ENCODE measurements at regions not wholly inside any gene's neighbourhood (a gene's known extent, or its start where the extent isn't known, plus 50 kb on each side); places are given as distances from the start of the nearest gene placed in this dataset.

DNA sequence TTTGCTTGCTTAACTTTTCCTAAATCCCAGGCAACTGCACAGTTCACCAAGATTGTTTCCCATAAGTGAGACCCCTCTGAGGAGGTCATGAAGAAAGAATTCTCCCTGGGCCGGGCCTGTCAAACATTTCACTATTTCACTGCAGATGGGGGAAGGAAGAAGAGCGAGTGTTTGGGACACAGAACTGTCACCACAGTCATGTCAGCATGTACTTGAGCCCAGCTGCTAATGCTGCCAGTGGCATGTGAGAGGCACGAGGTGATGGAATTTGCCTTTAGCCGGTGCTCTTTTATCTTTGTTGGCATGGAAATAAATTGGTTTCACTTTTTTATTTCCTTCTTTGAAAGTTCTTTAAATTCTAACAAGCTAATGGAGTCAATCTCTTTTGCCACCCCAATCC lies 277.9 kb upstream of the GADL1 start:
- Histone ChIP-seq H3K27me3 (no peaks in the 10 kb centered on the region), H3K36me3 (replicated peaks; ENCODE audit: insufficient read depth, low read depth) (no peaks in the 10 kb centered on the region), H3K27ac (no peak overlapping the region), H3K4me1 (ENCODE audit: insufficient read depth) (no peaks in the 10 kb centered on the region), H3K9me3 (ENCODE audit: low read depth) (no peaks in the 10 kb centered on the region), H2AFZ (no peak overlapping the region), H3K9me2 (replicated peaks; ENCODE audit: insufficient read depth) (no peaks in the 10 kb centered on the region), H3K4me2 (no peak overlapping the region), H4K20me1 (ENCODE audit: insufficient read depth, poor library complexity, severe bottlenecking) (no peaks in the 10 kb centered on the region), H3K4me3 (no peak overlapping the region), H3K79me2 (no peaks in the 10 kb centered on the region)
- WGBS (ENCODE audit: low lambda C conversion rate, missing lambda C conversion rate) = 50% methylated on average over 4 of the region's 4 CpGs
- no peak for DNase-seq (ENCODE audit: low spot score)
- TF ChIP-seq, protein P1, sequence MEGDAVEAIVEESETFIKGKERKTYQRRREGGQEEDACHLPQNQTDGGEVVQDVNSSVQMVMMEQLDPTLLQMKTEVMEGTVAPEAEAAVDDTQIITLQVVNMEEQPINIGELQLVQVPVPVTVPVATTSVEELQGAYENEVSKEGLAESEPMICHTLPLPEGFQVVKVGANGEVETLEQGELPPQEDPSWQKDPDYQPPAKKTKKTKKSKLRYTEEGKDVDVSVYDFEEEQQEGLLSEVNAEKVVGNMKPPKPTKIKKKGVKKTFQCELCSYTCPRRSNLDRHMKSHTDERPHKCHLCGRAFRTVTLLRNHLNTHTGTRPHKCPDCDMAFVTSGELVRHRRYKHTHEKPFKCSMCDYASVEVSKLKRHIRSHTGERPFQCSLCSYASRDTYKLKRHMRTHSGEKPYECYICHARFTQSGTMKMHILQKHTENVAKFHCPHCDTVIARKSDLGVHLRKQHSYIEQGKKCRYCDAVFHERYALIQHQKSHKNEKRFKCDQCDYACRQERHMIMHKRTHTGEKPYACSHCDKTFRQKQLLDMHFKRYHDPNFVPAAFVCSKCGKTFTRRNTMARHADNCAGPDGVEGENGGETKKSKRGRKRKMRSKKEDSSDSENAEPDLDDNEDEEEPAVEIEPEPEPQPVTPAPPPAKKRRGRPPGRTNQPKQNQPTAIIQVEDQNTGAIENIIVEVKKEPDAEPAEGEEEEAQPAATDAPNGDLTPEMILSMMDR (IDR thresholded peaks at IDR 0.05; ENCODE audit: poor library complexity) = no peak
- no peak for TF ChIP-seq EZH2phosphoT487 (IDR thresholded peaks at IDR 0.05; ENCODE audit: low read depth, severe bottlenecking, unreplicated experiment)
- TF ChIP-seq EZH2 (IDR thresholded peaks at IDR 0.05; ENCODE audit: borderline replicate concordance) = no peak

DNA sequence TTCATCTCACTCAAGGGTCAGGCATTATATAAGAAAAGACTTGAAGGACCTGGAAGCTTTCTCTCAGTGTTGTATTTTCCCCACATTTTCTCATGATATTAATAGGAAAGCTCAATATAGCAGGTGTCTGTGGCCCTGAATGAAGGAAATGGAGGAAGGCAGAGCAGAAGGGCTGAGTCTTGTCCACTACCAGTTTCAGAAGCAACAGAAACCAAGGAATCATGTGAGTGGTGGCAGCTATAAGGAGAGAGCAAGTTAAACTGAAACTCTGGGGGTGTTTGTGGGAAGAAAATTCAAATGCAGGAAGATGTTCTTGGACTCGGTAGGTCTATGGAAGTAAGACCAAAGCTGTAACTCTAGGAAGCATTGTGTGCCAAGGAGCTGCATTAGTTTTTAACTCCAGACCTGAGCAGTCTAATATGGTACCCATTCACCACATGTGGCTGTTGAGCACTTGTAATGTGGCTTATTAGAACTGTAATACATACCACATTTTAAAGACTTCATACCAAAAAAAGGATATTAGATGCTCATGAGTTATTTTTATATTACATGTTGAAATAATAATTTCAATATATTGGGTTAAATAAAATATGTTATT lies 278.8 kb upstream of the GADL1 start:
- H3K4me2 ChIP-seq = no peak overlapping the region
- no peak for TF ChIP-seq EZH2 (IDR thresholded peaks at IDR 0.05; ENCODE audit: borderline replicate concordance)
- no peak for TF ChIP-seq EZH2phosphoT487 (IDR thresholded peaks at IDR 0.05; ENCODE audit: low read depth, severe bottlenecking, unreplicated experiment)
- TF ChIP-seq, protein P1 (IDR thresholded peaks at IDR 0.05; ENCODE audit: poor library complexity) = no peak
- 96% methylated on average over 1 of the region's 1 CpG for WGBS (ENCODE audit: low lambda C conversion rate, missing lambda C conversion rate)
- no peaks in the 10 kb centered on the region for H3K4me1 ChIP-seq (ENCODE audit: insufficient read depth)
- H3K79me2 ChIP-seq = no peaks in the 10 kb centered on the region
- no peaks in the 10 kb centered on the region for H3K36me3 ChIP-seq (replicated peaks; ENCODE audit: insufficient read depth, low read depth)
- no peaks in the 10 kb centered on the region for H4K20me1 ChIP-seq (ENCODE audit: insufficient read depth, poor library complexity, severe bottlenecking)
- H3K4me3 ChIP-seq = no peak overlapping the region
- H3K27ac ChIP-seq = no peak overlapping the region
- no peak for DNase-seq (ENCODE audit: low spot score)
- no peaks in the 10 kb centered on the region for H3K9me2 ChIP-seq (replicated peaks; ENCODE audit: insufficient read depth)
- H3K27me3 ChIP-seq = no peaks in the 10 kb centered on the region
- H2AFZ ChIP-seq = no peak overlapping the region
- H3K9me3 ChIP-seq (ENCODE audit: low read depth) = no peaks in the 10 kb centered on the region

DNA sequence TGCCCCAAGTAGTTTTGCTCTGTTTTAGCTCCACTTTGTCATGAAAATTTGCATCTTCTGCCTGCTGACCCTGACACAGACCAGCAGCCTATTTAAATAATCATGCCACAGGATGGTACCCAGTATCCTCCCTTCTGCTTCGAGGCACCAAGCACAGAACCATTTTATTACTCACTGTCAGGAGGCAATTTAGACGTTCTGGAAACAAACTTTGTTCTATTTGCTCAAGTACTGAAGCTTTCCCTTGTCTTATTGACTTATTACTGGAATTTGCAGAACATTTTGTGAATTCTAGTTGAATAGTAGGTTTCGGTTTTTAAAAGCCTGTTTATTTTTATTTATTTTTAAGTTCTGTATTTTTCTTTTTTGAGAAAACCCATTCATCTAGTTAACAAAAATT lies 279.6 kb upstream of the GADL1 start:
- WGBS (ENCODE audit: low lambda C conversion rate, missing lambda C conversion rate) = 26% methylated on average over 3 of the region's 3 CpGs
- no peak for DNase-seq (ENCODE audit: low spot score)
- TF ChIP-seq EZH2 (IDR thresholded peaks at IDR 0.05; ENCODE audit: borderline replicate concordance) (no peak), EZH2phosphoT487 (IDR thresholded peaks at IDR 0.05; ENCODE audit: low read depth, severe bottlenecking, unreplicated experiment) (no peak)
- TF ChIP-seq, protein P1 (IDR thresholded peaks at IDR 0.05; ENCODE audit: poor library complexity) = no peak

More for the DNA sequence above, 279.6 kb upstream of the GADL1 start:
- Histone ChIP-seq H3K9me2 (replicated peaks; ENCODE audit: insufficient read depth) (no peaks in the 10 kb centered on the region), H3K36me3 (replicated peaks; ENCODE audit: insufficient read depth, low read depth) (no peaks in the 10 kb centered on the region), H3K27me3 (no peaks in the 10 kb centered on the region), H3K27ac (no peak overlapping the region), H3K4me1 (ENCODE audit: insufficient read depth) (no peaks in the 10 kb centered on the region), H4K20me1 (ENCODE audit: insufficient read depth, poor library complexity, severe bottlenecking) (no peaks in the 10 kb centered on the region), H2AFZ (no peak overlapping the region), H3K4me3 (no peak overlapping the region), H3K4me2 (no peak overlapping the region), H3K9me3 (ENCODE audit: low read depth) (no peaks in the 10 kb centered on the region), H3K79me2 (no peaks in the 10 kb centered on the region)
